ENCODE measurements at regions not wholly inside any gene's neighbourhood (a gene's known extent, or its start where the extent isn't known, plus 50 kb on each side); places are given as distances from the start of the nearest gene placed in this dataset.
"Not testable (repeated sequence)": the region's sequence is repeated elsewhere in the genome, so short reads cannot be mapped to it uniquely, and the experiment has no call there.

DNA sequence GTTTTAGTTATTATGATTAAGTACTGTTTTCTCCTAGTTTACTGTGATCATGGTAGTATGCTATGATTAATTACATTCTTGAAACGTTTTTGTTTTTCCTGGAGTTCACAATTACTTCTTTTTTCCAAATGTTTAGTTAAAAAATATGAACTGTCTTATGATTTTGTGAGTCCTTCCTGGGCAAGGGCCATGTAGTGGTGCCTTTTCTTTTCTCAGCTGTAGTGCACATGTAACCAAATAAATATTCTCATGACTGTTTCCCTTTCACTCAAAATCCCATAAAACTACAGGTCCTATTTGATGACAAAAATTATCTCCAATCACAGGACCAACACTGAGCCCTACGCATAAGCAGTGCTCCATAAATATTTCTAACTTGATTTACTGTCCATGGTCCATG, 118.9 kb upstream of the EGR2 start:
- H3K4me3 ChIP-seq (ENCODE audit: low read depth, low read length): no peak overlapping the region
- TF ChIP-seq MYC (IDR thresholded peaks at IDR 0.05; ENCODE audit: low read depth, low read length) (no peak), POLR2A (IDR thresholded peaks at IDR 0.05; ENCODE audit: extremely low read depth, insufficient read length) (no peak)
- TF ChIP-seq, protein P1, sequence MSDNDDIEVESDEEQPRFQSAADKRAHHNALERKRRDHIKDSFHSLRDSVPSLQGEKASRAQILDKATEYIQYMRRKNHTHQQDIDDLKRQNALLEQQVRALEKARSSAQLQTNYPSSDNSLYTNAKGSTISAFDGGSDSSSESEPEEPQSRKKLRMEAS (IDR thresholded peaks at IDR 0.05; ENCODE audit: low read depth, low read length): no peak
- TF ChIP-seq, protein P2, sequence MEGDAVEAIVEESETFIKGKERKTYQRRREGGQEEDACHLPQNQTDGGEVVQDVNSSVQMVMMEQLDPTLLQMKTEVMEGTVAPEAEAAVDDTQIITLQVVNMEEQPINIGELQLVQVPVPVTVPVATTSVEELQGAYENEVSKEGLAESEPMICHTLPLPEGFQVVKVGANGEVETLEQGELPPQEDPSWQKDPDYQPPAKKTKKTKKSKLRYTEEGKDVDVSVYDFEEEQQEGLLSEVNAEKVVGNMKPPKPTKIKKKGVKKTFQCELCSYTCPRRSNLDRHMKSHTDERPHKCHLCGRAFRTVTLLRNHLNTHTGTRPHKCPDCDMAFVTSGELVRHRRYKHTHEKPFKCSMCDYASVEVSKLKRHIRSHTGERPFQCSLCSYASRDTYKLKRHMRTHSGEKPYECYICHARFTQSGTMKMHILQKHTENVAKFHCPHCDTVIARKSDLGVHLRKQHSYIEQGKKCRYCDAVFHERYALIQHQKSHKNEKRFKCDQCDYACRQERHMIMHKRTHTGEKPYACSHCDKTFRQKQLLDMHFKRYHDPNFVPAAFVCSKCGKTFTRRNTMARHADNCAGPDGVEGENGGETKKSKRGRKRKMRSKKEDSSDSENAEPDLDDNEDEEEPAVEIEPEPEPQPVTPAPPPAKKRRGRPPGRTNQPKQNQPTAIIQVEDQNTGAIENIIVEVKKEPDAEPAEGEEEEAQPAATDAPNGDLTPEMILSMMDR (IDR thresholded peaks at IDR 0.05; ENCODE audit: low read depth, low read length): no peak
- DNase-seq (ENCODE audit: low read depth): no peak

DNA sequence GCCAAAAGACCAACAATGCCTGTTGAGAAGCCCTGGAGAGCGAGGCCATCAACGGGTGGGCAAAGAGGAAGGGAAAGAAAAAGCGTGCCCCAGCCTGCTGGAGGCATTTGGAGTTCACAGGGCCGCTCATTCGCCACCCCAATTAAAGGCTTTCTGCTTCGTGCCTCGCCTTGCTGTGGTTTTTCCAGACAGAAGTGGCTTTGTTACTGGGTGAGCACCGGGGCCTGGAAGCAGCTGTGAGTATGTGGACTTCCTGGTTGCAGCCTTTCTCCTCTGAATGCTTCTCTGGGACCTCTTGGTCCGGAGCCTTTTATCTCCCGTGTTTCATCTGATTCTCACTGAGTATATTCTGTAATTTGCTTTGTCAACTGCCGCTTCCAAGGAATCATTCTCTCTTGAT, 118.1 kb upstream of the EGR2 start:
- H3K4me3 ChIP-seq (ENCODE audit: low read depth, low read length): no peak overlapping the region
- TF ChIP-seq POLR2A (IDR thresholded peaks at IDR 0.05; ENCODE audit: extremely low read depth, insufficient read length) (no peak), MYC (IDR thresholded peaks at IDR 0.05; ENCODE audit: low read depth, low read length) (no peak)
- TF ChIP-seq, protein P2 (IDR thresholded peaks at IDR 0.05; ENCODE audit: low read depth, low read length): no peak
- TF ChIP-seq, protein P1 (IDR thresholded peaks at IDR 0.05; ENCODE audit: low read depth, low read length): no peak
- peak; percentile 24 for DNase-seq (ENCODE audit: low read depth)

DNA sequence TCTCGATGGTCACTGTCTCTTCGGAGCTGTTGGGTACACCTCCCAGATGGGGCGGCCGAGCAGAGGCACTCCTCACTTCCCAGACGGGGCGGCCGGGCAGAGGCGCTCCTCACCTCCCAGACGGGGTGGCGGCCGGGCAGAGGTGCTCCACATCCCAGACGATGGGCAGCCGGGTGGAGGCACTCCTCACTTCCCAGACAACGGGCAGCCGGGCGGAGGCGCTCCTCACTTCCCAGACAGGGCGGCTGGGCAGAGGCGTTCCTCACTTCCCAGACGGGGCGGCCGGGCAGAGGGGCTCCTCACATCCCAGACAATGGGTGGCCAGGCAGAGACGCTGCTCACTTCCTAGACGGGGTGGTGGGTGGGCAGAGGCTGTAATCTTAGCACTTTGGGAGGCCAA, 112.6 kb upstream of the EGR2 start:
- H3K4me3 ChIP-seq (ENCODE audit: low read depth, low read length); DNase-seq (ENCODE audit: low read depth): not testable (repeated sequence)

DNA sequence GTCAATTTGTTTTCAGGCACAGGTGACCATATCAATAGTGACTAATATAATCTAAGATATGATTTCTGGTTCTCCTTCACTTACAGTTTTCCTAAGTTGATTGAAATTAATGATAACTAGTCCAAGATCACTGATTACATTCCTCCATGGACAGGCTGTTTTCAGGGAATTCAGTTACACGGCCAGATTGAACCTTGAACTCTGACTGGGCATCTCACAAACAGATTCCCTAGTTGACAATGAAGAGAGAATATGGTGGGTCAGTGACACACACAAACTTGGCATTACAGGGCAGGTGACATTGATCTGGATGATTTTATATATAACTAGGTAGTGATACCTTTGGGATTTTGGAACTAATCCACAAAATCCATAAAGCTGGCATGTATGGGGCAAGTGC, 110.2 kb upstream of the EGR2 start:
- DNase-seq (ENCODE audit: low read depth): no peak
- TF ChIP-seq MYC (IDR thresholded peaks at IDR 0.05; ENCODE audit: low read depth, low read length): no peak
- TF ChIP-seq, protein P2 (IDR thresholded peaks at IDR 0.05; ENCODE audit: low read depth, low read length): no peak
- no peak for TF ChIP-seq POLR2A (IDR thresholded peaks at IDR 0.05; ENCODE audit: extremely low read depth, insufficient read length)
- TF ChIP-seq, protein P1 (IDR thresholded peaks at IDR 0.05; ENCODE audit: low read depth, low read length): no peak

DNA sequence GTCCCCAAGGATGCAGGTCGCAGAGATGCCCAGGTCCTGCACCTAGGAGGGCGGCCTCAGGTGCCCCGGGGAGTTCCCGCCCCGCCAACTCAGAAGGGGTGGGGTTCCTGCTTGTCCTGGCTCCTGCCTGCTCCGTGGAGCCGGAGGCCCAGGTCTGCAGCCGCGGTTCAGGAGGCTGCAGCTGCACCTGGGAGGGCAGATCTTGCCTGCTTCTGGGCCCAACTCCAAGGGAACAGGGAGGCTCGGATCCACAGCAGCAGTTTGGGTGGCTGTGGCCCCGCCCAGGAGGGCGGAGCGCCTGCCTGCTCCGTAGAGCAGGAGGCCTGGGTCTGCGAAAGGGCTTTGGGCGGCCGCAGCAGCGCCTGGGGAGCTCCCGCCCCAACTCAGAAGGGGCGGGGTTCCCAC, 108.2 kb upstream of the EGR2 start:
- no peak for DNase-seq (ENCODE audit: low read depth)
- TF ChIP-seq, protein P2 (IDR thresholded peaks at IDR 0.05; ENCODE audit: low read depth, low read length): no peak
- TF ChIP-seq POLR2A (IDR thresholded peaks at IDR 0.05; ENCODE audit: extremely low read depth, insufficient read length) (no peak), MYC (IDR thresholded peaks at IDR 0.05; ENCODE audit: low read depth, low read length) (no peak)
- TF ChIP-seq, protein P1 (IDR thresholded peaks at IDR 0.05; ENCODE audit: low read depth, low read length): no peak
- H3K4me3 ChIP-seq (ENCODE audit: low read depth, low read length): no peak overlapping the region

More for the DNA sequence above, 110.2 kb upstream of the EGR2 start:
- no peak overlapping the region for H3K4me3 ChIP-seq (ENCODE audit: low read depth, low read length)

DNA sequence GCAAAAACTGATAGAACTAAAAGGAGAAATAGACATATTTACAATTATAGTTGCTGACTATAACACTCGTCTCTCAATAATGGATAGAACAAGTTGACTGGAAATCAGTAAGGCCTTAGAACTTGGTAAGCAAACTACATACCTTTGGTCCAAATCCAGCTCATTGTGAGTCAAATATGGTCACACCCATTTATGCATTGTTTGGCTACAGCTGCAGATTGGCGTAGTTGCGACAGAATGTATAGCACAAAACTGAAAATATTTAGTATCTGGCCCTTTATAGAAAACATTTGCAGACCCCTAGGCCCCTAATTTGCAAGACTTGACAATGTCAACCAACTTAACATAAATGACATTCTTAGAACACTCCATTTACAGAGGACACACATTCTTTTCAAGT, 103.6 kb upstream of the EGR2 start:
- no peak for DNase-seq (ENCODE audit: low read depth)
- H3K4me3 ChIP-seq (ENCODE audit: low read depth, low read length): no peak overlapping the region
- TF ChIP-seq MYC (IDR thresholded peaks at IDR 0.05; ENCODE audit: low read depth, low read length) (no peak), POLR2A (IDR thresholded peaks at IDR 0.05; ENCODE audit: extremely low read depth, insufficient read length) (no peak)
- TF ChIP-seq, protein P2 (IDR thresholded peaks at IDR 0.05; ENCODE audit: low read depth, low read length): no peak
- TF ChIP-seq, protein P1 (IDR thresholded peaks at IDR 0.05; ENCODE audit: low read depth, low read length): no peak

Measured in NB4 (cell line).